Middle frontal gyrus (tissue), 1 donor: ENCODE measurements at regions not wholly inside any gene's neighbourhood (a gene's known extent, or its start where the extent isn't known, plus 50 kb on each side); places are given as distances from the start of the nearest gene placed in this dataset.
"Not testable (repeated sequence)": the region's sequence is repeated elsewhere in the genome, so short reads cannot be mapped to it uniquely, and the experiment has no call there.

Experiments
- DNase-seq: peaks from one replicate; pipeline ENCODE4 v3.0.0-alpha.2; 2015; ENCODE audit warnings: low spot score; ENCODE audit errors: extremely low spot score

DNA sequence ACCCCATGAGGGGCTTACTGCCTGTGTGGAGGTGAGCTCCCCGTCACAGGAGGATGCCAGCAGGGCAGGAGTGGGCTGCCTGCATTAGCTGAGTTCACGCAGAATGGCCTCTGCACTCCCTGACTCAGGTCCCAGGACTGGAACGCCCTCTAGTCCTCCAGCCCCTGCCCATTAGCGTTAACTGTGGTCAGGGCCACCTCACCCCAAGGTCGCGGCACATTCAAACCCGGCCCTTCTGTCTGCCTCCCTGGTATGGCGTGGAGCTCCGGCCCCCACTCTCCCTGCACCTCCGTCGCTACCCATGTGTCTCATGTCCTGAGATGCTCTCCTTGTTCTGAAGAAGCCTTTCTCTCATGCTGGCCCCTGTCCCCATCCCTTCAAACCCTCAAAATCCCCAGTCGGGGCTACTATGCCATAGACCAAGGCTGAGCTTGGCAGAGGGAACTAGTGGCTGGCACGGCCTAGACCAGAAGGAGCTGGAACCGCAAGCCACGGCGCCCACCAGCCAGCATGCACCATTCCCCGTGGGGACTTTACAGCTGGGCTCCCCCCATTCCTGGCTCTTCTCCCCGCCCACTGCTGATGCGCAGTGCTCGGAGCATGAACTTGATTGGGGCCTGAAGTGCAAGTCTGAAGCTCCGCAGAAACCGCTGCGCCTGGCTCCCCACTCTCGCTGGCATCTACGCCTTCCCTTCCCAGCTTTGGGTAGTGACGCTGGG, 79.5 kb upstream of the RTL6 start:
- no peak for DNase-seq

DNA sequence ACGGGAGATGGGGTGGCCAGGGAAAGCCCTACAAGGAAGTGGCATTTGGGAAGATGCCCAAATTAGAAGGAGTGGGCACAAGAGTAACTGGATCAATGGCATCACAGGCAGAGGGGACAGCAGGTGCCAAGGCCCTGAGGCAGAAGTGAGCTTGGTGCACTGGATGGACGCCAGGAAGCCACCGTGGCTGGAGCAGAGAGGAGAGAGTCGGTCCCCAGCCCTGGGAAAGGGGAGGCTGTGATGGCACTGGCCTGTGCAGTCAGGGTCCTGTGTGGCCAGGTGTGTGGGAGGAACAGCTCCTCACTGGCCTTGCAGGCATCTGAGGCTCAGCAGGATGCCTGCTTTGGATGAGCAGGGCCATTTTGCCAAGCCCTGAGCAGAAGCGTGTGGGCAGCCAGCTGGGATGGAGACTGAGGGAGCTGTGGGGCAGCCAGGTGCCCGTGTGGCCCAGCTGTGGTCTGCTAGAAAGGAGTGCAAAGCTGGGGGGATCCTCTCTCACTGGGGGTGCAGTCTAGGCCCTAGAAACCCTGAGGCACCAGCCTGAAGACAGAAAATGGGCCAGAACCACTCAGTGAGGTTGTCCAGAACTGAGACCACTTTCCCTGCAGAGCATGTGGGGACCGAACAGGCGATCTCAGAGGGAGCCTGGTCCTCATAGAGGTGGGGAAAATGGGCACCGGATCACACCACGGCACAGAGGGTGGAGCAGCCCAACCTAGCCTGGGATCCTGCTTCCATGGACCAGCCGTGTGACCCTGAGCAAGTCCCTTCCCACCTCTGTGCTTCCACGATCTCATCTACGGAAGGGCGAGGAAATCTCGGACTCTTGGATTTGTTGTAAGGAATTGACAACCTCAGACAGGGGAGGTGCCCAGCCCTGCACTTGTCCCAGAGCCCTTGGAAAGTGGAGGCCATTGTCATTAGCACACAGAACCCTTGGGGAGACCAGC, 78.6 kb upstream of the RTL6 start:
- DNase-seq = no peak

DNA sequence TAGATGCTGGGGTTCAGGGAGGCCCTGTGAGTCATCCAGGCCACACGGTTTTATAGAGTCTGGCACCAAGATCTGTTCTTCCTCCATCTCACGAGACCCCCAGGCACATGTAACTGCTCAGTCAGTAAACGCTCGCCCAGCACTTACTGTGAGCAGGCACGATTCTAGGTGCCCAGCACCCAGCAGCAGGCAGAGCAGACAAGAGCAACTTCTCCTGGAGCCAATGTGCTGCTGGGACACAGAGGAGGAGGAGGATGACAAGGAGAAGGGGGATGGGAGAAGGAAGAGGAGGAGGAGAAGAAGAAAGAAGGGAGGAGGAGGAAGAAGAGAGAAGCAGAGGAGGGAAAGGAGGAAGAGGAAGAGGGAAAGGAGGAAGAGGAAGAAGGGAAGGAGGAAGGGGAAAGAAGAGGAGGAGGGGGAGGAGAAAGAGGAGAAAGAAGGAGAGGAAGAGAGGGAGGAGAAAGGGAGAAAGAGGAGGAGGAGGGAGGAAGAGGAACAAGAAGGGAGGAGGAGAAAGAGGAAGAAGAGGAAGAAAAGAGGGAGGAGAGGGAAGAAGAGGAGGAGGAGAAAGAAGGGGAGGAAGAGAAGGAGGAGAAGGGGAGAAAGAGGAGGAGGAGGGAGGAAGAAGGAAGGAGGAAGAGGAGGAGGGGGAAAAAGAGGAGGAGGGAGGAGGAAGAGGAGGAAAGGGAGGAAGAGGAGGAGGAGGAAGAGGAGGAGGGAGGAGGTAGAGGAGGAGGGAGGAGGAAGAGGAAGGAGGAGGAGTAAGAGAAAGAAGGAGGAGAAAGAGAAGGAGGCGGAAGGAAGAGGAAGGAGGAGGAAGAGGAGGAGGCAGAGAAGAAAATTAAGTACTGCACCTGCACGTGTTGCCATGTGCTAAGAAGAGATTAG, 77.6 kb upstream of the RTL6 start:
- no peak for DNase-seq

DNA sequence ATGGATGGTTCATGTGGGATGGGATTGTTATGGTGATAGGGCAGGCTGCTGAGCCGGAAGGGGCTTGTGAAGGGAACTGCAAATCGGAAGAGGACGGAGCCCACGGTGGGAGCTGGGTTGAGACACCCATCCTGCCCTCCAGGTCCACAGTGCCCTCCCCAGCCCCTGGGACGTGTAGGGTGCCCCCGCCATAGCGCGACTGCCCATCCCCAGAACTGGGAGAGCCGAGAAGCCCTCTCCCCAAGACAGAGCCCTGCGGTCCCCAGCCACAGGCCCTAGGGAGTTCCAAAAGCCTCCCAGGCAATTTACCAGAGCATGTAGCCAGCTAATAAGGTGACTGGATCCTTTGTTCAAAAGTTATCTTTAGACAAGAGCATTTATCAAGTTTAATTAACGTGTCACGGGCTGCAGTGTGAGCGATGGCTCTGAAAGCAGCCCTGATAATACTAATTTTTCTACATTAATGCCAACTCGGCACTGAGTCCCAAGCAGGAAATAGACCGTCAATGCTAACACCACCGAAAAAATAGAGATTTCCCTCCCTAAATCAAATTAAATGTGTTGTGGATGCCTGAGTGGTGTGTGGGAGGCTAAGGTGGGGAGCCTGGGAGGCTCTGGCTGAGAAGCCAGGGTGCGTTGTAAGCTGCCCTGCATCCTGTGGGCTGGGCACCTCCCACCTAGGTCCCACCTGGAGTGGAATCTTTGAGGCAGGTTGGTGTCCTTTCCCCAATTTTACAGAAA, 76.8 kb upstream of the RTL6 start:
- DNase-seq = no peak

DNA sequence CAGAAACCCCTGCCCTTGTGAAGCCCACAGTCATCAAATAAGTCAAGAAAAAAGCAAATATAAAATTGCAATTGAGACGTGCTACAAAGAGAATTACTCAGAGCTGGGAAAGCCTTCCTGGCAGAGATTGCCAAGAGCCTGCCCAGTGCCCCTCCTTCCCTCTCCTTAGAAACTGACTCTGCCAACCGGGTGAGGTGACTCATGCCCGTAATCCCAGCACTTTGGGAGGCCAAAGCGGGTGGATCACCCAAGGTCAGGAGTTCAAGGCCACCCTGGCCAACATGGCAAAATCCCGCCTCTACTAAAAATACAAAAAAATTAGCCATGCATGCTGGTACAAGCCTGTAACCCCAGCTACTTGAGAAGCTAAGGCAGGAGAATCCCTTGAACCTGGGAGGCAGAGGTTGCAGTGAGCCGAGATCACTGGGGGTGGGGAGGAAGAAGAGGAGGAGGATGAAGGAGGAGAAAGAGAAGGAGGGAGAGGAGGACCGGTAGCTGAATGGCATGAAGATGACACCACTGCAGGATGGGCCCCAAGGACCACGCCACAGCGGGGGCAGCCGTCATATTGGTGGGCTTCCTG, 76.1 kb upstream of the RTL6 start:
- DNase-seq = no peak

DNA sequence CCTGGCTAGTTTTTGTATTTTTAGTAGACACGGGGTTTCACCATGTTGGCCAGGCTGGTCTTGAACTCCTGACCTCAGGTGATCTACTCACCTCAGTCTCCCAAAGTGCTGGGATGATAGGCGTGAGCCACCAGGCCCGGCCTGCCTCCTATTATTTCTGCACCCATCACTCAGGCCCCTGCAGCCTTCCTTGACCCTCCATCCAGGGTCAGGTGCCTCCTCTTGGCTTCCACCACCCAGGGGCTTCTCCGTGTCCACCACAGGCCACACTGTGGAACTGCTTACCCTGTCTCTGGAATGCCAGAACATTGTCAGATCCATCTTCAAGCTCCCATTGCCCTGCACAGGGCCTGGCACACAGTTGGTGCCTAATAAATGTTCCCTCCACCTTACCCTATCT, 75.4 kb upstream of the RTL6 start:
- no peak for DNase-seq

DNA sequence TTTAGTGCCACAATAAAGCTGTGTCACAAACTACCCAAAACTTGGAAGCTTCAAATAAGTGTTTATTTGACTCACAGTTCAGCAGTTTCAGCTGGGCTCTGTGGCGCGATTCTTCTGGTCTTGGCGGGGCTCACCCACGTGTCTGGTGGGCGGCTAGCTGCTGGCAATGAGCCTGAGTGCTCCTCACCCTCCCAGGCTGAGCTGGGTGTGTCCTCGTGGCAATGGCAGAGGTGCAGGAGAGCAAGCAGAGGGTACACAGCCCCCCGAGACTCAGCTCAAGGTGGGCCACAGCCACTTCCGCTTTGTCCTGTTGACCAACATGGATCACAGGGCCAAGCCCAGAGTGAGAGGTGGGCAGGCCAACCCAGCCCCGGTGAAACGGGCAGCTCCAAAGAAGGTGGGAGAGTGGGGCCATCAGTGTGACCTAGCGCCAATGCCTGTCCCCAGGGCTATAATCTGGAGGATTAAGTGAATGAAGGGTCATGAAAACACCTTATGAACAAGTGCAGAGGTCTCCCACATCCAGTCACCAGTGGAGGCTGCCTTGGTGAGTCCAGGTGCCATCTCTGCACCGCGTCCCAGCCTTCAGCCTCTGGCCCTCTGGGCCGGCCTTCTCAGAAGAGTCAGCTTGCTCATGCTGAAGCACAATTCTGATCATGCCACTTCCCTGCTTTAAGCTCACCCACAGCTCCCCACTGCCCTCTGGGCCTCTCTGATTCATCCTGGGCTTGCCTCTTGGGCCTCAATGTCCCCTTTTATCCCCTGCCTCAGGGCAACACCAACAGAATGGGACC, 74.6 kb upstream of the RTL6 start:
- no peak for DNase-seq

DNA sequence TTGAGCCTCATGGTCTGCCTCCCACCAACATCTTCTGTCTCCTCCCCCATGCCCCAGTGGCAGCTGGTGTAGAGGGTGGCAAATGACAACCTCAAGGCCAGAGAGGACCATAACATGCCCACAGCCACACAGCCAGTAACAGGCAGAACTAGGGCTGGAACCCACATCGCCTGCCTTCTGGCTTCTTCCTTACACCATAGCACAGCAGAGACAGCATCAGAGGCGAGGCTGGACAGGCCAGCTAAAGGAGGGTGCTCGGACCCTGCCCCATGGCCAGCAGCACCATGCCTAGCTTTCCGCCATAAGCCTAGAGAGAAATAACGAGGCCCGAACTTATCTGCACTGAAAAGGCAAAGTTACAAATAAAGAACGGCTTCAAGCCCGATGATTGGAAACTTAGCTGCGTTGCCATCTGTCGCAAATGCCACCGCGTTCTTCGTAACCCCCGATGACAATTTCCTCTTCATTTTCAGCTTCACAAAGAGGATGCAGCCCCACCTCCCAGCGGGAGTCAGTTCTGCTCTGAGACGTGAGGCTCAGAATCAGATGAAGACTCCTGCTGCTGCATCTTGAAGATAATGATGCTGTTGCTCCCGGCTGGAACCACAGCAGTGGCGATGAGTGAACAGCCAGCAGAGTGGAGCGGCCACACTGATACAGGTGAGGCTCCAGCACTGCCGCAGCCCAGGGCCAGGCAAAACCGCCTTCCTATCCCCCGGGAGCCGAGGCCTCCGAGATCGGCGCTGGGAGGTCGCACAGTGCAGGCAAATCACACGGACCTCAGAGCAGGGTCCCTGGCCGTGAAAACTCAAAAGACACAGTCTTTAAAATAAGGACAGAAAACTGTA, 73.8 kb upstream of the RTL6 start:
- no peak for DNase-seq

DNA sequence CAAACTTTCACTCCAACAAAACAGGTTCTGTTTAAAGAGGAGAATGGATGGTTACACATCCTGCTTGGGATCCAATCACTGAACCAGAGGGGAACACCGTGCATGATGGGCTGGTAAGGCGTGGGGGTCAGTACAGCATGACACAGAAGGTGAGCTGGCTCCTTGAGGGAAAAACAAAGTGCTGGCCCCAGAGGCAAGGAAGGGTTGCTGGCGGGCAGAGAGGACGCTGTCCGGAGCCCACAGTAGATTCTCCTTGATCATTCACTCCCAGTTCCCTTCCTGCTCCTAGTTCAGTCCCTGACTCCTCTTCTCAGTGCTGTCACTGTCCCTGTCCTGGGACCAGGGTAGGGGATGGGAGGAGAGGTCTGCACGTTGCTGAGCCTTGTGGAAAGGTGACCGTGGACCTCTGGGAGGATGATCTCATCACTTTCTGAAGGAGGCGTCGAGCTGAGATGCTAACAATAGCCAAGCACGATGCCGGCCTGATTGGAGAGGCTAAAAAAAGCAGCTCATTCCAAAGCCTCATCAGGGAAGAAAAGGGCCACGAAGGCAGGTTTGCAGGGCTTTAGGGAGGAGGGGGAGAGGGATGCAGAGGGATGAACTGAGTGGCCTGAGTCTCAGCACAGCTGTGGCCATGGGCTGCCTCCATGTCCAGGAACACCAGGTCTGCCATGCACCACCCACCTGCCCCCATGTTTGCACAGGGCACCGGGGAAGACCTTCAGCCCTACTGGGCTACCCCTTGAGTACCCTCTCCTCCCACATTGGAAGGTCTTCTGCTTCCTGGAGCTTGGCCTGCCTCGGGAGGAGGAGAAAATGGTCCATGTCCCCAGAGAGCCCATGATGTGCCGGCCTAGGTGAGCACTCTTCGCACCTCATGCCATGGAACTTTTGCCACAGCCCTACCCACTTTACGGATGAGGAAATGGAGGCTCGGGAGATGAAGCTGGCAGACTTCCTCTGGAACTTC, 72.7 kb upstream of the RTL6 start:
- DNase-seq = no peak

DNA sequence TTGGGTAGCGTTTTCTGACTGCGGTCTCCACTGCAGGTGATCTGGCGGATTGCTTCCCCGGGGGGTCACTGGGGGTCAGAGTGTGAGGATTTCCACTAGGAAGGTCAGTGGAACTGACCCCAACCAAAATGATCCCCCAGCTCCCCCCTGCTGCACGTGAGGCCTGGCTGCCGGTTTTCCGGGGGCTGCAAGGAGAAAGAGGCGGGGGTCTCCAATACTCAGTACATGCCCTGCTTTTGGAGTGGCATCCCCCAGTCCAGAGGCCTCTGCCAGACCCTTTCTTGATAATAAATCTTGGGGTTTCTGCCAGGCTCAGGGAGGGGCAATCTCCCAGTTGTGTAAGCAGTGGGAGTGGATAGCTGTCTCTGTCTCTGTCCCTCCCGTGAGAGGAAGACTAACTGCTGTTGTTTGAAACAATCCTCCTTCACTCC, 71.5 kb upstream of the RTL6 start:
- DNase-seq = no peak

DNA sequence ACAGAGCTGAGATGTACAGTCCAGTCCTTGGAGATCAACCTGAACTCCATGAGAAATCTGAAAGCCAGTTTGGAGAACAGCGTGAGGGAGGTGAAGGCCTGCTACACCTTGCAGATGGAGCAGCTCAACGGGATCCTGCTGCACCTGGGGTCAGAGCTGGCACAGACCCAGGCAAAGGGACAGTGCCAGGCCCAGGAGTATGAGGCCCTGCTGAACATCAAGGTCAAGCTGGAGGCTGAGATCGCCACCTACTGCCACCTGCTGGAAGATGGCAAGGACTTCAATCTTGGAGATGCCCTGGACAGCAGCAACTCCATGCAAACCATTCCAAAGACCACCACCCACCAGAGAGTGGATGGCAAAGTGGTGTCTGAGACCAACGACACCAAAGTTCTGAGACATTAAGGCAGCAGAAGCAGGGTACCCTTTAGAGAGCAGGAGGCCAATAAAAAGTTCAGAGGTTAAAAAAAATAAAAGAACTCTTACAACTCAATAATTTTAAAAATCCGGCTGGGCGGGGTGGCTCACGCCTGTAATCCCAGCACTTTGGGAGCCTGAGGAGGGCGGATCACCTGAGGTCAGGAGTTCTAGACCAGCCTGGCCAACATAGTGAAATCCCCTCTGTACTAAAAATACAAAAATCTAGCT, 69.9 kb upstream of the RTL6 start:
- no peak for DNase-seq

DNA sequence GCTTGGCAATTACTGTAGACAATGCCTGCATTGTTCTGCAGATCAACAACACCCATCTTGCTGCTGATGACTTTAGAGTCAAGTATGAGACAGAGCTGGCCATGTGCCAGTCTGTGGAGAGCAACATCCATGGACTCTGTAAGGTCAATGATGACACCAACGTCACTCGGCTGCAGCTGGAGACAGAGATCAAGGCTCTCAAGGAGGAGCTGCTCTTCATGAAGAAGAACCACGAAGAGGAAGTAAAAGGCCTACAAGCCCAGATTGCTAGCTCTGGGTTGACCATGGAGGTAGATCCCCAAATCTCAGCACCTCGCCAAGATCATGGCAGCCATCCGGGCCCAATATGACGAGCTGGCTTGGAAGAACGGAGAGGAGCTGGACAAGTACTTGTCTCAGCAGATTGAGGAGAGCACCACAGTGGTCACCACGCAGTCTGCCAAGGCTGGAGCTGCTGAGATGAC, 69.4 kb upstream of the RTL6 start:
- not testable (repeated sequence) for DNase-seq

DNA sequence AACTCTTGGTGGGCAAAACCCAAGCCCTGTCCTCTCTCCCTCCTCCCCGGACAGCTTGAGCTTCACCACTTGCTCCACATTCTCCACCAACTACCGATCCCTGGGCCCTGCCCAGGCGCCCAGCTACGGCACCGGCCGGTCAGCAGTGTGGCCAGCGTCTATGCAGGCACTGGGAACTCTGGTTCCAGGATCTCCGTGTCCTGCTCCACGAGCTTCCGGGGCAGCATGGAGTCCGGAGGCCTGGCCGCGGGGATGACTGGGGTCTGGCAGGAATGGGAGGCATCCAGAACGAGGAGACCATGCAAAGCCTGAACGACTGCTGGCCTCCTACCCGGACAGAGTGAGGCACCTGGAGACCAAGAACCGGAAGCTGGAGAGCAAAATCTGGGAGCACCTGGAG, 68.9 kb upstream of the RTL6 start:
- DNase-seq = no peak

DNA sequence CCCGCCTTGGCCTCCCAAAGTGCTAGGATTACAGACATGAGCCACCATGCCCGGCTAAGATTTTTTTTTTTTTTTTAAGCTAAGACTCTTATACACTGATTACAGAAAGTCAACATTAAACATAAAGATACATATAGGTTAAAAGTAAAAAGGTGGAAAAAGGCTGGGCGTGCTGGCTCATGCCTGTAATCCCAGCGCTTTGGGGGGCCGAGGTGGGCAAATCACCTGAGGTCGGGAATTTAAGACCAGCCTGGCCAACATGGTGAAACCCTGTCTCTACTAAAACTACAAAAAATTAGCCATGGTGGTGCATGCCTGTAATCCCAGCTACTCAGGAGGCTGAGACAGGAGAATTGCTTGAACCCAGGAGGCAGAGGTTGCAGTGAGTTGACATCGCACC, 64.6 kb upstream of the RTL6 start:
- DNase-seq = not testable (repeated sequence)

DNA sequence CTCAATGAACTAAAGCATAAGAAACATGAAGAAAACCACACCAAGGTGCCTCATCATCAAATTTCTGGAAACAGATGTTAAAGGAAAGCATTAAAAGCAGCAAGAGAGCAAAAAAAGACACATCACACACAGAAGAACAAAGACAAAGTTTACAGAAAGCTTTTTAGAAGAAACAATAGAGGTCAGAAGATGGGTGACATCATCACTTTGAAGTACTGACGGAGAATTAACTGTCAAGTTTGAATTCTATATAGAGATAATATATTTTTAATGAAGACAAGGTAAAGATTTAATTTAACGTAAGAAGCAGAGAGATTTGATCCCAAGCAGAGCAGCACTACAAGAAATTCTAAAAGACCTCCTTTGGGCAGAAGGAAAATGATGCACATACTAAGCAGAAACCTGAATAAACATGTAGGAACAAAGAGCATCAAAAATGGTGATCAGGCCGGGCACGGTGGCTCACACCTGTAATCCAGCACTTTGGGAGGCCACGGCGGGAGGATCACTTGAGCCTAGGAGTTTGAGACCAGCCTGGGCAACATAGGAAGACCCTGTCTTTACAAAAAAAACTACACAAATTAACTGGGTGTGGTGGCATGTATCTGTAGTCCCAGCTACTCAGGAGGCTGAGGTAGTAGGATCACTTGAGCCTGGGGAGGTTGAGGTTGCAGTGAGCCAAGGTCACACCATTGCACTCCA, 63.3 kb upstream of the RTL6 start:
- no peak for DNase-seq

DNA sequence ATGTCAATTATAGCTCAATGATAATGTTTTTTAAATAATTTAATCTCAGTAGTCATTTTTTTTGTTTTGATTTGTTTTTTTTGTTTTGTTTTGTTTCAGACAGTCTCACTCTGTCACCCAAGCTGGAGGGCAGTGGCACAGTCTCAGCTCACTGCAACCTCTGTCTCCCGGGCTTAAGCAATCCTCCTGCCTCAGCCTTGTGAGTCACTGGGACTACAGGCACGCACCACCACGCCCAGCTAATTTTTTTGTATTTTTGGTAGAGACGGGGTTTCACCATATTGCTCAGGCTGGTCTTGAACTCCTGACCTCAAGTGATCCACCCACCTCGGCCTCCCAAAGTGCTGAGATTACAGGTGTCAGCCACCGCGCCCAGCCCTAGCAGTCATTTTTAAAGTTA, 60.6 kb upstream of the RTL6 start:
- not testable (repeated sequence) for DNase-seq
